GM12872 (cell line): ENCODE measurements at regions not wholly inside any gene's neighbourhood (a gene's known extent, or its start where the extent isn't known, plus 50 kb on each side); places are given as distances from the start of the nearest gene placed in this dataset.

ENCODE experiments used
- CTCF ChIP-seq: IDR thresholded peaks from 3 replicates; pipeline ENCODE4 v1.5.1; 2011; ENCODE audit warnings: low read depth, mild to moderate bottlenecking, low read length, moderate library complexity; ENCODE audit not compliant: insufficient read depth

- no peak for TF ChIP-seq CTCF
Measured at GRCh38 chr4:8696369-8697127, 104.0 kb downstream of the CPZ start.

- no peak for TF ChIP-seq CTCF
Measured at GRCh38 chr4:8695237-8696219, 103.0 kb downstream of the CPZ start.

GRCh38 chr4:8694651-8695151 is 102.1 kb downstream of the CPZ start:
- TF ChIP-seq CTCF = no peak

- no peak for TF ChIP-seq CTCF
Measured at GRCh38 chr4:8694226-8694625, 101.7 kb downstream of the CPZ start.

- TF ChIP-seq CTCF = no peak
Measured at GRCh38 chr4:8691151-8691775, 98.7 kb downstream of the CPZ start.

GRCh38 chr4:8690216-8691150 is 97.9 kb downstream of the CPZ start:
- no peak for TF ChIP-seq CTCF
